Fibroblast of lung (primary cell): ENCODE measurements at regions not wholly inside any gene's neighbourhood (a gene's known extent, or its start where the extent isn't known, plus 50 kb on each side); places are given as distances from the start of the nearest gene placed in this dataset.

Source experiments
- DNase-seq, 2 donors: peaks; one replicate each; pipeline versions ENCODE4 v3.0.0 to v3.0.0-alpha.2; 2010; ENCODE audit warnings: low read depth in 2 of 2
- H2AFZ ChIP-seq: 2 replicates; pipeline ENCODE4 v1.5.1; 2012; ENCODE audit warnings: low read length, control low read depth, inconsistent platforms
- H3K27ac ChIP-seq: 2 replicates; pipeline ENCODE4 v1.5.1; 2011; ENCODE audit warnings: low read length, control low read depth; ENCODE audit not compliant: insufficient read depth
- H3K27me3 ChIP-seq: 2 replicates; pipeline ENCODE4 v1.5.1; 2011; ENCODE audit warnings: mild to moderate bottlenecking, low read length; ENCODE audit not compliant: control insufficient read depth, insufficient read depth
- H3K36me3 ChIP-seq: 2 replicates; pipeline ENCODE4 v1.5.1; 2011; ENCODE audit warnings: low read length; ENCODE audit not compliant: control insufficient read depth, insufficient read depth
- H3K4me1 ChIP-seq: 2 replicates; pipeline ENCODE4 v1.5.1; 2011; ENCODE audit warnings: low read length; ENCODE audit not compliant: control insufficient read depth, insufficient read depth; ENCODE audit errors: extremely low read depth
- H3K4me2 ChIP-seq: 2 replicates; pipeline ENCODE4 v1.5.1; 2011; ENCODE audit warnings: low read length, control low read depth; ENCODE audit not compliant: insufficient read depth; ENCODE audit errors: extremely low read depth
- H3K4me3 ChIP-seq, 4 experiments: fragments of 200-600 bp in 1 of 4; sonication (generic) in 1 of 4; replicated peaks in 1 of 4; 2 replicates each; pipeline ENCODE4 v1.5.1; 2011 to 2016; ENCODE audit warnings: low read length in 4 of 4, low read depth in 3 of 4, mild to moderate bottlenecking in 3 of 4, control low read depth in 2 of 4, inconsistent platforms in 1 of 4, mixed read lengths in 1 of 4; ENCODE audit not compliant: insufficient read depth in 1 of 4; ENCODE audit errors: control extremely low read depth in 1 of 4
- H3K79me2 ChIP-seq: 2 replicates; pipeline ENCODE4 v1.5.1; 2012; ENCODE audit warnings: mild to moderate bottlenecking, low read length, inconsistent platforms; ENCODE audit not compliant: control insufficient read depth, insufficient read depth
- H3K9ac ChIP-seq: 2 replicates; pipeline ENCODE4 v1.5.1; 2011; ENCODE audit warnings: mild to moderate bottlenecking, low read length, control low read depth; ENCODE audit not compliant: insufficient read depth
- H3K9me3 ChIP-seq: 2 replicates; pipeline ENCODE4 v1.5.1; 2012; ENCODE audit warnings: low read depth, low read length; ENCODE audit not compliant: control insufficient read depth, insufficient read depth
- H4K20me1 ChIP-seq: 2 replicates; pipeline ENCODE4 v1.5.1; 2011; ENCODE audit warnings: low read length; ENCODE audit not compliant: control insufficient read depth, insufficient read depth; ENCODE audit errors: extremely low read depth
- EZH2 ChIP-seq: IDR thresholded peaks from 2 replicates; pipeline ENCODE4 v1.5.1; 2012; ENCODE audit warnings: low read length, control low read depth, mild to moderate bottlenecking; ENCODE audit errors: missing control alignments
- TF ChIP-seq, protein P1 (sequence below), 2 donors: IDR thresholded peaks in 1 of 2; conservative IDR thresholded peaks in 1 of 2; 1 replicate in 1 of 2; 2 replicates in 1 of 2; pipeline ENCODE4 v1.5.1; 2011 to 2012; ENCODE audit warnings: low read length in 2 of 2, control low read depth in 1 of 2, inconsistent platforms in 1 of 2, low read depth in 1 of 2, mild to moderate bottlenecking in 1 of 2

DNA sequence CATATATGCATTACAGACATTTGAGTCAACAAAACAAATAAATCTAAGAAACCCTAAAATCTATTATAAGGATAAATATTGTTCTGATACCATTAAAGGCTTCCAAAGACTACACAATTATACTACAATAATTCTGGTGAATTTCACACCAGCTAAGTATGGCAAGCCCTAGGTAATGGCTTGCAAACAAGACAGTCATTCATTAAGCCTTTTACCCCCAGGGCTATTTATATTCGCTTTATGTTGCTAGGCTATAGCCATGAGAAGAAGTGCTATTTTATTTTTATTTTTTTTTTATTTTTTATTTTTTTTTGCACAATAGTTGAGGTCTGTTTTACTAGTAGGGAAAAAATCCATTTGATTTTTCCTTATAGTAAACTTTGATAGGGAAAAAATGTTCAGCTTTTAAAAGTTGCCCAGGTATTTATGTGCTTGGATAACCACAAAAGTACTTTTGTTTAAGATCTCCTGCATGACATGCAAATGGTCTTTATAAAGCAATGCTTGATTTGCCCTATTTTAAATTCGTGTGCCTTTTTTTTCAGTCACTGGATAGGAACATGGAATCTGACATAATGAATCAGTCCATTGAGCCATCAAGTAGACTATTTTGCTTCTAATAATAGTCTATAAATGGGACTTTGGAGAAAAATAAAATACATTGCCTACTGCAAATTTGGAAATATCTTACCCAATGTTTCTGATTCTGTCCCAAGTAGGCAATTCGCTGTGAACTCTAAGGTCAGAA is 946.3 kb upstream of the COX7C start:
- H3K4me2 ChIP-seq = no peak overlapping the region
- no peak overlapping the region for H2AFZ ChIP-seq
- no peak overlapping the region for H3K9ac ChIP-seq
- H3K27me3 ChIP-seq = no peaks in the 10 kb centered on the region
- H4K20me1 ChIP-seq = no peaks in the 10 kb centered on the region
- H3K9me3 ChIP-seq = no peaks in the 10 kb centered on the region
- no peaks in the 10 kb centered on the region for H3K4me1 ChIP-seq
- no peak overlapping the region for H3K4me3 ChIP-seq
- DNase-seq = no peak
- H3K36me3 ChIP-seq = no peaks in the 10 kb centered on the region
- TF ChIP-seq EZH2 = no peak
- TF ChIP-seq, protein P1, sequence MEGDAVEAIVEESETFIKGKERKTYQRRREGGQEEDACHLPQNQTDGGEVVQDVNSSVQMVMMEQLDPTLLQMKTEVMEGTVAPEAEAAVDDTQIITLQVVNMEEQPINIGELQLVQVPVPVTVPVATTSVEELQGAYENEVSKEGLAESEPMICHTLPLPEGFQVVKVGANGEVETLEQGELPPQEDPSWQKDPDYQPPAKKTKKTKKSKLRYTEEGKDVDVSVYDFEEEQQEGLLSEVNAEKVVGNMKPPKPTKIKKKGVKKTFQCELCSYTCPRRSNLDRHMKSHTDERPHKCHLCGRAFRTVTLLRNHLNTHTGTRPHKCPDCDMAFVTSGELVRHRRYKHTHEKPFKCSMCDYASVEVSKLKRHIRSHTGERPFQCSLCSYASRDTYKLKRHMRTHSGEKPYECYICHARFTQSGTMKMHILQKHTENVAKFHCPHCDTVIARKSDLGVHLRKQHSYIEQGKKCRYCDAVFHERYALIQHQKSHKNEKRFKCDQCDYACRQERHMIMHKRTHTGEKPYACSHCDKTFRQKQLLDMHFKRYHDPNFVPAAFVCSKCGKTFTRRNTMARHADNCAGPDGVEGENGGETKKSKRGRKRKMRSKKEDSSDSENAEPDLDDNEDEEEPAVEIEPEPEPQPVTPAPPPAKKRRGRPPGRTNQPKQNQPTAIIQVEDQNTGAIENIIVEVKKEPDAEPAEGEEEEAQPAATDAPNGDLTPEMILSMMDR (conservative IDR thresholded peaks at IDR 0.05 in 1 of 2, IDR thresholded peaks at IDR 0.05 in 1 of 2; ENCODE audit: low read depth in 1 of 2, low read length in 2 of 2) = no peak
- no peak overlapping the region for H3K27ac ChIP-seq
- no peaks in the 10 kb centered on the region for H3K79me2 ChIP-seq

- no peak overlapping the region for H2AFZ ChIP-seq
- no peaks in the 10 kb centered on the region for H3K36me3 ChIP-seq
Measured at GRCh38 chr5:85681871-85682270, 935.9 kb upstream of the COX7C start.

GRCh38 chr5:85684351-85684750 is 933.4 kb upstream of the COX7C start:
- Histone ChIP-seq H3K27me3 (no peaks in the 10 kb centered on the region), H3K36me3 (no peaks in the 10 kb centered on the region), H3K79me2 (no peaks in the 10 kb centered on the region), H3K27ac (no peak overlapping the region), H2AFZ (no peak overlapping the region), H3K4me3 (no peak overlapping the region), H3K9me3 (no peaks in the 10 kb centered on the region), H4K20me1 (no peaks in the 10 kb centered on the region), H3K9ac (no peak overlapping the region), H3K4me2 (no peak overlapping the region), H3K4me1 (no peaks in the 10 kb centered on the region)
- TF ChIP-seq, protein P1 (conservative IDR thresholded peaks at IDR 0.05 in 1 of 2, IDR thresholded peaks at IDR 0.05 in 1 of 2; ENCODE audit: low read depth in 1 of 2, low read length in 2 of 2) = no peak
- TF ChIP-seq EZH2 = no peak
- DNase-seq = no peak

More at GRCh38 chr5:85681871-85682270, 935.9 kb upstream of the COX7C start:
- Histone ChIP-seq H3K27ac (no peak overlapping the region), H3K4me1 (no peaks in the 10 kb centered on the region), H3K4me3 (no peak overlapping the region), H3K9me3 (no peaks in the 10 kb centered on the region), H3K4me2 (no peak overlapping the region), H4K20me1 (no peaks in the 10 kb centered on the region), H3K9ac (no peak overlapping the region), H3K79me2 (no peaks in the 10 kb centered on the region), H3K27me3 (no peaks in the 10 kb centered on the region)
- no peak for DNase-seq
- no peak for TF ChIP-seq EZH2
- TF ChIP-seq, protein P1 (conservative IDR thresholded peaks at IDR 0.05 in 1 of 2, IDR thresholded peaks at IDR 0.05 in 1 of 2; ENCODE audit: low read depth in 1 of 2, low read length in 2 of 2) = no peak
